ENCODE measurements at regions not wholly inside any gene's neighbourhood (a gene's known extent, or its start where the extent isn't known, plus 50 kb on each side); places are given as distances from the start of the nearest gene placed in this dataset.

DNA sequence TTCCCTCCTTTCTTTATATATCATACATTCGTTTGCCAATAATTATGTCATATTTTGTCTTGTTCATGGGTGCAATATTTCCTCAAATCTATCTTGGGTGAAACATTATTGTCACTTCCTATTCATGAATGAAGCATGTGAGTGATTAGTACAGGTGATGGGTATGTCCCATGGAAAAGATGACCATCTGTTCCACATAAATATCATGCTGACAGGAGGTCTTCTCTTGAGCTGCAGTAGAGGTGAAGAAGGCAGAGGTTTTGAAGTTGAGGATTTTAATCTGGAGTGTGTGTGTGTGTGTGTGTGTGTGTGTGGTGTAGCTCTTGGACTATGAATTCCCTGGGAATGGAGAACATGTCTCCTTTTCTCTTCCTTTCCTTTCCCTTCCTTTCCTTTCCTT is 350.5 kb upstream of the CHRM2 start:
- TF ChIP-seq, protein P1, sequence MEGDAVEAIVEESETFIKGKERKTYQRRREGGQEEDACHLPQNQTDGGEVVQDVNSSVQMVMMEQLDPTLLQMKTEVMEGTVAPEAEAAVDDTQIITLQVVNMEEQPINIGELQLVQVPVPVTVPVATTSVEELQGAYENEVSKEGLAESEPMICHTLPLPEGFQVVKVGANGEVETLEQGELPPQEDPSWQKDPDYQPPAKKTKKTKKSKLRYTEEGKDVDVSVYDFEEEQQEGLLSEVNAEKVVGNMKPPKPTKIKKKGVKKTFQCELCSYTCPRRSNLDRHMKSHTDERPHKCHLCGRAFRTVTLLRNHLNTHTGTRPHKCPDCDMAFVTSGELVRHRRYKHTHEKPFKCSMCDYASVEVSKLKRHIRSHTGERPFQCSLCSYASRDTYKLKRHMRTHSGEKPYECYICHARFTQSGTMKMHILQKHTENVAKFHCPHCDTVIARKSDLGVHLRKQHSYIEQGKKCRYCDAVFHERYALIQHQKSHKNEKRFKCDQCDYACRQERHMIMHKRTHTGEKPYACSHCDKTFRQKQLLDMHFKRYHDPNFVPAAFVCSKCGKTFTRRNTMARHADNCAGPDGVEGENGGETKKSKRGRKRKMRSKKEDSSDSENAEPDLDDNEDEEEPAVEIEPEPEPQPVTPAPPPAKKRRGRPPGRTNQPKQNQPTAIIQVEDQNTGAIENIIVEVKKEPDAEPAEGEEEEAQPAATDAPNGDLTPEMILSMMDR (IDR thresholded peaks at IDR 0.05), result no peak
- TF ChIP-seq POLR2AphosphoS5 (IDR thresholded peaks at IDR 0.05; ENCODE audit: low read depth, low read length), result no peak

Measured in Panc1 (cell line).